ENCODE measurements at regions not wholly inside any gene's neighbourhood (a gene's known extent, or its start where the extent isn't known, plus 50 kb on each side); places are given as distances from the start of the nearest gene placed in this dataset.

DNA sequence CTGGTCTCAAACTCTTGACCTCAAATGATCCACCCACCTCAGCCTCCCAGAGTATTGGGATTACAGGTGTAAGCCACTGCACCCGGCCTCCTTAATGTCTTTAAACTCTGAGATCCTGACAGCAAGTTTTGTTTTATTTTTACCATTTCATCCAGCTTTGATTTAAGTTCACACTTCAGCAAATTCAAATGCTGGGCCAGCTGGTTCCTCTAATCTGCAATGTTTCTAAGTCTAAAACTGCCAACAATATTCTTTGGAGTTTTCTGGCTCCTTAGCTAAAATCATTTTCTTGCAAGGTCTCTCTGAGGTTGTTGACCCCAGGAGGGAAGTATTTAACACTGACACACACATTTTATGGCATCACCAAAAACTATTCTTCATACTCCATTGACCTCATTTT lies 72.0 kb upstream of the COL24A1 start:
- H3K9me3 ChIP-seq (ENCODE audit: insufficient read depth in 2 of 2, low read depth in 1 of 2, low read length in 1 of 2): no peaks in the 10 kb centered on the region

More for the DNA sequence above, 72.0 kb upstream of the COL24A1 start:
- Histone ChIP-seq H3K36me3 (ENCODE audit: control insufficient read depth in 2 of 4, insufficient read depth in 4 of 4, low read length in 3 of 4) (no peaks in the 10 kb centered on the region; a peak in 1 of 8 replicates), H2BK15ac (ENCODE audit: low read length) (no peak overlapping the region), H4K5ac (ENCODE audit: insufficient read length, low read depth, low read length) (no peak overlapping the region), H2AK5ac (ENCODE audit: low read depth, low read length) (no peak overlapping the region), H3K56ac (replicated peaks; ENCODE audit: insufficient read length, low read depth, low read length) (no peak overlapping the region), H2BK12ac (ENCODE audit: low read depth, low read length) (no peak overlapping the region), H3K79me1 (ENCODE audit: low read depth, low read length) (no peaks in the 10 kb centered on the region), H3K4ac (replicated peaks; ENCODE audit: insufficient read length, low read depth, low read length) (no peak overlapping the region), H3K18ac (ENCODE audit: extremely low read depth, low read length) (no peak overlapping the region), H2BK5ac (ENCODE audit: low read depth, low read length) (no peak overlapping the region), H3K27ac (ENCODE audit: low read depth, low read length) (no peak overlapping the region), H3K4me3 (ENCODE audit: extremely low read depth in 1 of 4, insufficient read depth in 2 of 4, low read depth in 3 of 4, low read length in 4 of 4) (no peak overlapping the region), H4K91ac (replicated peaks; ENCODE audit: insufficient read length, low read length) (no peak overlapping the region), H2AFZ (ENCODE audit: low read length) (no peak overlapping the region), H3K27me3 (replicated peaks in 1 of 4; ENCODE audit: control insufficient read depth in 3 of 4, extremely low read depth in 1 of 4, insufficient read depth in 3 of 4, low read length in 3 of 4) (no peaks in the 10 kb centered on the region), H2BK120ac (replicated peaks; ENCODE audit: low read depth, low read length) (no peak overlapping the region), H3K9ac (replicated peaks in 1 of 4; ENCODE audit: extremely low read depth in 1 of 4, low read depth in 3 of 4, low read length in 3 of 4) (no peak overlapping the region), H4K8ac (ENCODE audit: extremely low read depth, insufficient read depth, low read length) (no peak overlapping the region), H3K14ac (ENCODE audit: insufficient read length) (no peak overlapping the region), H3K23ac (ENCODE audit: insufficient read length) (no peak overlapping the region), H4K20me1 (replicated peaks in 1 of 2; ENCODE audit: control insufficient read depth in 1 of 2, insufficient read depth in 2 of 2, low read length in 2 of 2) (no peaks in the 10 kb centered on the region), H2BK20ac (ENCODE audit: low read length) (no peak overlapping the region), H3K4me2 (ENCODE audit: insufficient read depth in 1 of 2, low read depth in 2 of 2, low read length in 2 of 2) (no peak overlapping the region), H3K79me2 (ENCODE audit: control insufficient read depth in 1 of 2, insufficient read depth in 2 of 2, low read length in 2 of 2) (no peaks in the 10 kb centered on the region), H3K4me1 (replicated peaks in 1 of 4; ENCODE audit: control insufficient read depth in 3 of 4, insufficient read depth in 4 of 4, low read length in 3 of 4) (no peaks in the 10 kb centered on the region; a peak in 1 of 7 replicates), H3K23me2 (ENCODE audit: low read depth, low read length) (no peaks in the 10 kb centered on the region)
- FAIRE-seq (no peak), DNase-seq (ENCODE audit: low read depth in 1 of 2, low spot score in 2 of 2) (no peak)
- CTCF ChIA-PET (ENCODE audit: partially characterized antibody): no interaction called here
- 92% methylated on average over 1 of the region's 1 CpG; no CpG with 5 or more reads in 1 of the 2 experiments for WGBS, 2 experiments (ENCODE audit: extremely low coverage in 1 of 2, insufficient coverage in 1 of 2, insufficient read length in 1 of 2, insufficient replicate concordance in 2 of 2, low coverage in 1 of 2, low lambda C conversion rate in 2 of 2, missing lambda C conversion rate in 1 of 2)
- no peak for TF ChIP-seq CTBP2 (IDR thresholded peaks at IDR 0.05; ENCODE audit: borderline replicate concordance, insufficient read depth, insufficient read length, low read length)
- POLR2A ChIA-PET (ENCODE audit: partially characterized antibody): no interaction called here

Measured in H1 (cell line).